GM12878 (cell line): ENCODE measurements at regions not wholly inside any gene's neighbourhood (a gene's known extent, or its start where the extent isn't known, plus 50 kb on each side); places are given as distances from the start of the nearest gene placed in this dataset.

Experiments
- ATAC-seq: fragments of 200-7000 bp; cut with Tn5 transposase; 3 replicates; pipeline ENCODE4 v1.9.1; 2020; ENCODE audit warnings: mild to moderate bottlenecking, moderate library complexity
- BruUV-seq: library from RNA; stranded (reverse); fragments of 400-500 nt; replicated peaks from 2 replicates; lab custom pipeline; 2021; lab: Mats Ljungman, UMichigan
- CTCF ChIA-PET: fragments of 300-600 bp; sonication (Branson Sonifier 250); formaldehyde crosslinking; extraction: SDS; loops from one replicate; lab custom pipeline; 2021; ENCODE audit warnings: inconsistent platforms; lab: Yijun Ruan, JAX
- POLR2A ChIA-PET: fragments of 350-600 bp; formaldehyde crosslinking; extraction: SDS; loops from one replicate; lab custom pipeline; 2021; ENCODE audit warnings: inconsistent platforms; lab: Charles Lee
- RAD21 ChIA-PET: fragments of 300-600 bp; sonication (Branson Sonifier 250); formaldehyde crosslinking; loops from one replicate; lab custom pipeline; 2023; ENCODE audit warnings: antibody characterized with exemption; ENCODE audit not compliant: unreplicated experiment; lab: Charles Lee
- SMC1A ChIA-PET: fragments of 300-600 bp; sonication (Branson Sonifier 250); formaldehyde crosslinking; loops from one replicate; lab custom pipeline; 2023; ENCODE audit not compliant: unreplicated experiment, uncharacterized antibody; lab: Charles Lee
- DNase-seq: peaks from one replicate; pipeline ENCODE4 v3.0.0-alpha.2; 2011; ENCODE audit warnings: low read depth, low spot score
- FAIRE-seq: peaks from 3 replicates; lab custom pipeline; 2011; peaks lifted over from hg19 to GRCh38; lab: Jason Lieb, UNC
- H2AFZ ChIP-seq: 2 replicates; pipeline ENCODE4 v1.6.0; 2011; ENCODE audit warnings: low read depth, low read length, control low read depth; ENCODE audit not compliant: control insufficient read depth
- H3K27ac ChIP-seq: 2 replicates; pipeline ENCODE4 v1.5.1; 2011; ENCODE audit warnings: control low read depth; ENCODE audit not compliant: control insufficient read depth, insufficient read depth
- H3K27me3 ChIP-seq, 2 experiments: replicated peaks in 1 of 2; 2 replicates each; pipeline versions ENCODE4 v1.6.0 to v1.6.1; 2011; ENCODE audit warnings: low read length in 1 of 2; ENCODE audit not compliant: control insufficient read depth in 2 of 2, insufficient read depth in 2 of 2
- H3K36me3 ChIP-seq, 2 experiments: 2 replicates each; pipeline ENCODE4 v1.5.1; 2011; ENCODE audit warnings: low read length in 1 of 2; ENCODE audit not compliant: control insufficient read depth in 2 of 2, insufficient read depth in 2 of 2
- H3K4me1 ChIP-seq: 2 replicates; pipeline ENCODE4 v1.6.1; 2011; ENCODE audit warnings: mild to moderate bottlenecking, low read length, moderate library complexity, mixed read lengths; ENCODE audit not compliant: control insufficient read depth, insufficient read depth
- H3K4me2 ChIP-seq: 2 replicates; pipeline ENCODE4 v1.6.0; 2011; ENCODE audit warnings: control low read depth; ENCODE audit not compliant: control insufficient read depth, insufficient read depth
- H3K4me3 ChIP-seq: fragments of 200-600 bp; sonication (generic); 2 replicates; pipeline ENCODE4 v1.5.1; 2016
- H3K79me2 ChIP-seq: 2 replicates; pipeline ENCODE4 v1.6.0; 2011; ENCODE audit warnings: low read length; ENCODE audit not compliant: control insufficient read depth, insufficient read depth
- H3K9ac ChIP-seq: 2 replicates; pipeline ENCODE4 v1.8.0; 2011; ENCODE audit warnings: low read length, control low read depth, mixed read lengths; ENCODE audit not compliant: control insufficient read depth, insufficient read depth
- H3K9me3 ChIP-seq: replicated peaks from 3 replicates; pipeline ENCODE4 v1.5.1; 2011; ENCODE audit warnings: mild to moderate bottlenecking, low read length; ENCODE audit not compliant: control insufficient read depth, insufficient read depth
- H4K20me1 ChIP-seq: 2 replicates; pipeline ENCODE4 v1.6.0; 2011; ENCODE audit not compliant: control insufficient read depth, insufficient read depth
- BCLAF1 ChIP-seq: fragments of 450-650 bp; IDR thresholded peaks from 2 replicates; pipeline ENCODE4 v1.6.1; 2017; ENCODE audit warnings: antibody characterized with exemption, mild to moderate bottlenecking, moderate library complexity
- BMI1 ChIP-seq: fragments of 450-650 bp; IDR thresholded peaks from 2 replicates; pipeline ENCODE4 v1.6.1; 2016; ENCODE audit warnings: mild to moderate bottlenecking, moderate library complexity, borderline replicate concordance
- E4F1 ChIP-seq: fragments of 450-650 bp; IDR thresholded peaks from 2 replicates; pipeline ENCODE4 v1.6.1; 2018; ENCODE audit warnings: borderline replicate concordance, mild to moderate bottlenecking; ENCODE audit not compliant: partially characterized antibody
- HDAC6 ChIP-seq: fragments of 200-600 bp; sonication (generic); IDR thresholded peaks from one replicate; pipeline ENCODE4 v1.8.0; 2017; ENCODE audit warnings: antibody characterized with exemption; ENCODE audit not compliant: unreplicated experiment
- RFX5 ChIP-seq: IDR thresholded peaks from 2 replicates; pipeline ENCODE4 v1.6.1; 2011; ENCODE audit warnings: low read depth, low read length, improper control_type of control experiment
- SUPT20H ChIP-seq: IDR thresholded peaks from 2 replicates; pipeline ENCODE4 v1.6.1; 2011; ENCODE audit warnings: low read depth, mild to moderate bottlenecking, low read length, moderate library complexity, borderline replicate concordance; ENCODE audit not compliant: control insufficient read depth
- USF2 ChIP-seq: IDR thresholded peaks from 2 replicates; pipeline ENCODE4 v1.6.1; 2011; ENCODE audit warnings: low read depth, low read length, improper control_type of control experiment, borderline replicate concordance
- ZBTB4 ChIP-seq: fragments of 450-650 bp; formaldehyde crosslinking; IDR thresholded peaks from 2 replicates; pipeline ENCODE4 v1.4.0; 2022; ENCODE audit warnings: mild to moderate bottlenecking, moderate library complexity
- ZBTB40 ChIP-seq: fragments of 450-650 bp; IDR thresholded peaks from 2 replicates; pipeline ENCODE4 v1.6.1; 2016; ENCODE audit warnings: mild to moderate bottlenecking, moderate library complexity, borderline replicate concordance
- WGBS: methylation state at CpG from one replicate; pipeline ENCODE4 v1.1.6; 2016; ENCODE audit warnings: low lambda C conversion rate; ENCODE audit not compliant: insufficient replicate concordance, insufficient coverage; ENCODE audit errors: missing lambda C conversion rate; 5-methylcytosine and 5-hydroxymethylcytosine counted together
- in situ Hi-C: fragments of 300-500 bp; cut with MboI; formaldehyde crosslinking; loops from 9 replicates; pipeline ENCODE4 v1.14.3; 2018; ENCODE audit warnings: mixed read lengths
- intact Hi-C: fragments of 100-400 bp; cut with micrococcal nuclease; formaldehyde crosslinking; loops from one replicate; pipeline ENCODE4 v1.14.2; 2022; ENCODE audit not compliant: unreplicated experiment

GRCh38 chr3:145533696-145534095 is 627.3 kb downstream of the PLOD2 start:
- H3K79me2 ChIP-seq, result no peaks in the 10 kb centered on the region
- POLR2A ChIA-PET, result no interaction called here
- RAD21 ChIA-PET, result no interaction called here
- no peak overlapping the region for H3K4me2 ChIP-seq
- no peaks in the 10 kb centered on the region for H3K9me3 ChIP-seq
- in situ Hi-C loops, result no loop called here
- H3K9ac ChIP-seq, result no peak overlapping the region
- CTCF ChIA-PET, result no interaction called here
- DNase-seq, result no peak
- H3K36me3 ChIP-seq, result no peaks in the 10 kb centered on the region
- intact Hi-C loops, result no loop called here
- H3K4me3 ChIP-seq, result no peak overlapping the region
- H2AFZ ChIP-seq, result no peak overlapping the region
- FAIRE-seq, result no peak
- SMC1A ChIA-PET, result interaction anchor here (0.9 kb wide), 1 partner anchor 45 kb away, joined by 3 read pairs; no protein-coding TSS in a partner anchor
- H3K4me1 ChIP-seq, result no peaks in the 10 kb centered on the region
- H4K20me1 ChIP-seq, result no peaks in the 10 kb centered on the region
- 58% methylated on average over 1 of the region's 1 CpG for WGBS
- no TSS peak for BruUV-seq
- no peaks in the 10 kb centered on the region for H3K27me3 ChIP-seq
- H3K27ac ChIP-seq, result no peak overlapping the region
- ATAC-seq, result no peak
- TF ChIP-seq SUPT20H, result no peak
- TF ChIP-seq ZBTB40, result no peak
- no peak for TF ChIP-seq USF2
- no peak for TF ChIP-seq RFX5
- TF ChIP-seq ZBTB4 (CRISPR knock-in tag), result no peak
- TF ChIP-seq E4F1, result no peak
- TF ChIP-seq HDAC6, result no peak
- no peak for TF ChIP-seq BCLAF1
- TF ChIP-seq BMI1, result no peak
